Stimulated activated CD4-positive, alpha-beta T cell treated with anti-CD3 and anti-CD28 coated beads, Interleukin-15, amount 100 ng/mL, for 48 hours (primary cell): ENCODE measurements at regions not wholly inside any gene's neighbourhood (a gene's known extent, or its start where the extent isn't known, plus 50 kb on each side); places are given as distances from the start of the nearest gene placed in this dataset.
A peak's percentile ranks its signal among the peaks of the same experiment; 100 is the strongest.
"Not testable (repeated sequence)": the region's sequence is repeated elsewhere in the genome, so short reads cannot be mapped to it uniquely, and the experiment has no call there.

Experiments
- DNase-seq, 2 donors: peaks; one replicate each; pipeline ENCODE4 v3.0.0-alpha.2; 2020; ENCODE audit warnings: low read depth in 2 of 2

- DNase-seq: peak in 1 of 2 donors; percentile 16
These were observed 602.9 kb downstream of the TMEM121 start for GRCh38 chr14:106129274-106129673.

- not testable (repeated sequence) for DNase-seq
These were observed 603.7 kb downstream of the TMEM121 start for GRCh38 chr14:106129904-106130661.

- DNase-seq: peak in 1 of 2 donors; percentile 37
These were observed 606.7 kb downstream of the TMEM121 start for GRCh38 chr14:106133126-106133525.

GRCh38 chr14:106134886-106135285, 608.5 kb downstream of the TMEM121 start:
- DNase-seq: no peak

GRCh38 chr14:106141242-106142220, 615.1 kb downstream of the TMEM121 start:
- peak; percentile 48 to 70 for DNase-seq

- not testable (repeated sequence) for DNase-seq
These were observed 619.3 kb downstream of the TMEM121 start for GRCh38 chr14:106145731-106146130.

- peak; percentile 60 to 76 for DNase-seq
These were observed 627.1 kb downstream of the TMEM121 start for GRCh38 chr14:106153362-106153955.

GRCh38 chr14:106163316-106163715, 636.9 kb downstream of the TMEM121 start:
- no peak for DNase-seq

GRCh38 chr14:106163812-106164211, 637.4 kb downstream of the TMEM121 start:
- DNase-seq: not testable (repeated sequence)

GRCh38 chr14:106166232-106166631, 639.8 kb downstream of the TMEM121 start:
- no peak for DNase-seq

- DNase-seq: no peak
These were observed 640.3 kb downstream of the TMEM121 start for GRCh38 chr14:106166650-106167204.

- DNase-seq: peak; percentile 68 to 73
These were observed 643.8 kb downstream of the TMEM121 start for GRCh38 chr14:106170163-106170658.

- peak; percentile 30 to 40 for DNase-seq
These were observed 647.8 kb downstream of the TMEM121 start for GRCh38 chr14:106174206-106174605.

GRCh38 chr14:106177266-106178246, 651.2 kb downstream of the TMEM121 start:
- DNase-seq: not testable (repeated sequence)

GRCh38 chr14:106179761-106180160, 653.4 kb downstream of the TMEM121 start:
- DNase-seq: no peak

- DNase-seq: peak; percentile 48 to 64
These were observed 658.4 kb downstream of the TMEM121 start for GRCh38 chr14:106184771-106185170.

GRCh38 chr14:106185174-106185836, 658.9 kb downstream of the TMEM121 start:
- not testable (repeated sequence) for DNase-seq

- peak in 1 of 2 donors; percentile 61 for DNase-seq
These were observed 659.5 kb downstream of the TMEM121 start for GRCh38 chr14:106185837-106186233.

- no peak for DNase-seq
These were observed 660.8 kb downstream of the TMEM121 start for GRCh38 chr14:106187216-106187615.

- DNase-seq: not testable (repeated sequence)
These were observed 666.3 kb downstream of the TMEM121 start for GRCh38 chr14:106192701-106193100.
